IMR-90 (cell line): ENCODE measurements at regions not wholly inside any gene's neighbourhood (a gene's known extent, or its start where the extent isn't known, plus 50 kb on each side); places are given as distances from the start of the nearest gene placed in this dataset.

ENCODE experiments used
- ATAC-seq: fragments of 200-7000 bp; cut with Tn5 transposase; 2 replicates; pipeline ENCODE4 v1.9.1; 2020; ENCODE audit warnings: low read depth, mild to moderate bottlenecking, moderate library complexity
- BruUV-seq: library from RNA; stranded (reverse); fragments of 400-500 nt; replicated peaks from 2 replicates; lab custom pipeline; 2021; lab: Mats Ljungman, UMichigan
- CTCF ChIA-PET: fragments of 300-600 bp; formaldehyde crosslinking; extraction: SDS; loops from one replicate; lab custom pipeline; 2021; ENCODE audit warnings: antibody characterized with exemption; lab: Yijun Ruan, JAX
- POLR2A ChIA-PET: fragments of 300-600 bp; sonication (Branson Sonifier 250); formaldehyde crosslinking; loops from one replicate; lab custom pipeline; 2022; ENCODE audit warnings: antibody characterized with exemption; ENCODE audit not compliant: unreplicated experiment; lab: Charles Lee
- DNase-seq: peaks from one replicate; pipeline ENCODE4 v3.0.0; 2013
- H2AFZ ChIP-seq: replicated peaks from 2 replicates; pipeline ENCODE3; 2013; ENCODE audit warnings: low read length, mild to moderate bottlenecking; ENCODE audit not compliant: poor library complexity
- H2AK5ac ChIP-seq: 2 replicates; pipeline ENCODE4 v1.6.1; 2013; ENCODE audit warnings: low read depth, low read length, inconsistent platforms
- H2AK9ac ChIP-seq: replicated peaks from 2 replicates; pipeline ENCODE3; 2013; ENCODE audit warnings: mild to moderate bottlenecking, low read depth, low read length, moderate library complexity; ENCODE audit not compliant: poor library complexity
- H2BK120ac ChIP-seq: 2 replicates; pipeline ENCODE4 v1.6.1; 2013; ENCODE audit warnings: low read depth, low read length, inconsistent platforms
- H2BK15ac ChIP-seq: 3 replicates; pipeline ENCODE4 v1.6.1; 2013; ENCODE audit warnings: low read depth, low read length, inconsistent platforms
- H2BK20ac ChIP-seq: 2 replicates; pipeline ENCODE4 v1.6.1; 2013; ENCODE audit warnings: low read depth, mild to moderate bottlenecking, inconsistent platforms, low read length, moderate library complexity
- H2BK5ac ChIP-seq: 2 replicates; pipeline ENCODE4 v1.6.1; 2013; ENCODE audit warnings: mild to moderate bottlenecking, low read depth, low read length, inconsistent platforms; ENCODE audit not compliant: poor library complexity, severe bottlenecking
- H3K14ac ChIP-seq: replicated peaks from 2 replicates; pipeline ENCODE4 v1.6.1; 2013; ENCODE audit warnings: low read depth, low read length, inconsistent platforms
- H3K18ac ChIP-seq: 2 replicates; pipeline ENCODE4 v1.6.1; 2013; ENCODE audit warnings: low read depth, low read length, control low read depth
- H3K23ac ChIP-seq: 2 replicates; pipeline ENCODE4 v1.6.1; 2013; ENCODE audit warnings: low read depth, low read length, inconsistent platforms
- H3K27ac ChIP-seq: 2 replicates; pipeline ENCODE4 v1.5.1; 2013; ENCODE audit warnings: mild to moderate bottlenecking, control low read depth, low read length; ENCODE audit not compliant: insufficient read depth
- H3K27me3 ChIP-seq: 2 replicates; pipeline ENCODE4 v1.6.1; 2013; ENCODE audit warnings: low read length; ENCODE audit not compliant: control insufficient read depth, insufficient read depth
- H3K36me3 ChIP-seq: 2 replicates; pipeline ENCODE4 v1.6.1; 2013; ENCODE audit warnings: low read length, mixed read lengths; ENCODE audit not compliant: control insufficient read depth, insufficient read depth
- H3K4ac ChIP-seq: 2 replicates; pipeline ENCODE4 v1.6.1; 2013; ENCODE audit warnings: low read depth, low read length, inconsistent platforms
- H3K4me1 ChIP-seq: 2 replicates; pipeline ENCODE4 v1.6.1; 2013; ENCODE audit warnings: low read length, mixed read lengths; ENCODE audit not compliant: control insufficient read depth, insufficient read depth
- H3K4me2 ChIP-seq: 2 replicates; pipeline ENCODE4 v1.6.1; 2013; ENCODE audit warnings: low read depth, mild to moderate bottlenecking, control low read depth, low read length, moderate library complexity
- H3K4me3 ChIP-seq: 2 replicates; pipeline ENCODE4 v1.5.1; 2013; ENCODE audit warnings: low read depth, mild to moderate bottlenecking, control low read depth, low read length, moderate library complexity; ENCODE audit not compliant: insufficient read depth
- H3K56ac ChIP-seq: 2 replicates; pipeline ENCODE4 v1.6.1; 2013; ENCODE audit warnings: low read length, inconsistent platforms; ENCODE audit not compliant: insufficient read depth; ENCODE audit errors: extremely low read depth
- H3K79me1 ChIP-seq, 2 experiments: 2 replicates each; pipeline ENCODE4 v1.6.1; 2013; ENCODE audit warnings: low read length in 2 of 2, inconsistent platforms in 1 of 2, low read depth in 1 of 2
- H3K9ac ChIP-seq: 2 replicates; pipeline ENCODE4 v1.6.1; 2013; ENCODE audit warnings: low read depth, low read length, control low read depth
- H3K9me1 ChIP-seq: 2 replicates; pipeline ENCODE4 v1.6.1; 2013; ENCODE audit warnings: low read length, inconsistent platforms; ENCODE audit not compliant: insufficient read depth
- H3K9me3 ChIP-seq: 2 replicates; pipeline ENCODE4 v1.6.1; 2013; ENCODE audit warnings: low read length; ENCODE audit not compliant: control insufficient read depth, insufficient read depth
- H4K20me1 ChIP-seq: 2 replicates; pipeline ENCODE4 v1.6.1; 2013; ENCODE audit warnings: low read length, inconsistent platforms; ENCODE audit not compliant: insufficient read depth
- H4K5ac ChIP-seq: 2 replicates; pipeline ENCODE4 v1.6.1; 2013; ENCODE audit warnings: mild to moderate bottlenecking, low read depth, low read length, control low read depth
- H4K8ac ChIP-seq, 2 experiments: 2 replicates each; pipeline ENCODE4 v1.6.1; 2013; ENCODE audit warnings: low read depth in 2 of 2, low read length in 2 of 2, control low read depth in 1 of 2, inconsistent platforms in 1 of 2
- H4K91ac ChIP-seq: 2 replicates; pipeline ENCODE4 v1.6.1; 2013; ENCODE audit warnings: low read depth, low read length, inconsistent platforms; ENCODE audit not compliant: insufficient read depth
- WGBS, 2 experiments: methylation state at CpG; one replicate each; pipeline versions ENCODE4 v1.1.5 to v1.1.7; 2013; ENCODE audit warnings: missing lambda C conversion rate in 2 of 2; ENCODE audit not compliant: insufficient read length in 1 of 2; ENCODE audit errors: extremely low coverage in 2 of 2; 5-methylcytosine and 5-hydroxymethylcytosine counted together
- dilution Hi-C: fragments of 300-500 bp; cut with HindIII; formaldehyde crosslinking; loops from one replicate; pipeline ENCODE4 v1.14.3; 2018; ENCODE audit warnings: low sequenced_read_pairs; ENCODE audit not compliant: unreplicated experiment
- in situ Hi-C: fragments of 300-500 bp; cut with MboI; formaldehyde crosslinking; loops from 3 replicates; pipeline ENCODE4 v1.14.3; 2019; ENCODE audit warnings: low sequenced_read_pairs, inconsistent platforms, mixed read lengths
- intact Hi-C: fragments of 100-400 bp; cut with micrococcal nuclease; formaldehyde crosslinking; loops from 2 replicates; pipeline ENCODE4 v1.10.0; 2022
- TF ChIP-seq, protein P1 (sequence below): fragments of 150-350 bp; IDR thresholded peaks from 2 replicates; pipeline ENCODE4 v1.6.1; 2017; ENCODE audit warnings: mild to moderate bottlenecking, antibody characterized with exemption, low read length, low read depth

DNA sequence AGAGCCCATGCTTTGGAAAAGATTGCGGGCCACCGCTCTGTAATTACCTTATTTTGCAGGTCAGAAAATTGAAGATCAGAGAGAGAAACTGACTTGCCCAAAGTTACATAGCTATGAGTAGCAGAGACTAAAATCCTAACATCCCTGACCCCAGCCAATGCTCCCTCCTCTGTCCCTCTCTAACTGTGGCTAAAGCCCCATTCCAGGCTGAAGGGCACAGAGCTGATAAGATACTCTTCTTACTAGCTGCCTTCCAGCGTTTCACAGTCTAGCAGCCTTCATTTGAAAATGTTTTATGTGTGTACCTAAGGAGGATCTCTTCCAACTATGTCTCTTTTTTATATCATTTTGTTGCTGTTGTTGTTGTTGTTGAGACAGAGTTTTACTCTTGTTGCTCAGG, 81.4 kb upstream of the LRATD1 start:
- Histone ChIP-seq H3K9ac (no peak overlapping the region), H2AK5ac (no peak overlapping the region), H3K56ac (no peak overlapping the region), H2BK15ac (no peak overlapping the region), H3K18ac (no peak overlapping the region), H2BK20ac (no peak overlapping the region), H3K9me3 (no peaks in the 10 kb centered on the region), H3K27ac (no peak overlapping the region), H2AK9ac (no peak overlapping the region), H4K5ac (no peak overlapping the region), H2AFZ (no peak overlapping the region), H4K8ac (no peak overlapping the region), H3K23ac (no peak overlapping the region), H3K27me3 (no peaks in the 10 kb centered on the region), H4K91ac (no peak overlapping the region), H3K14ac (no peak overlapping the region), H3K9me1 (no peaks in the 10 kb centered on the region), H3K4me3 (no peak overlapping the region), H2BK120ac (no peak overlapping the region), H2BK5ac (no peak overlapping the region), H3K36me3 (no peaks in the 10 kb centered on the region), H3K79me1 (no peaks in the 10 kb centered on the region), H3K4me1 (no peaks in the 10 kb centered on the region), H3K4ac (no peak overlapping the region), H3K4me2 (no peak overlapping the region), H4K20me1 (no peaks in the 10 kb centered on the region)
- TF ChIP-seq, protein P1, sequence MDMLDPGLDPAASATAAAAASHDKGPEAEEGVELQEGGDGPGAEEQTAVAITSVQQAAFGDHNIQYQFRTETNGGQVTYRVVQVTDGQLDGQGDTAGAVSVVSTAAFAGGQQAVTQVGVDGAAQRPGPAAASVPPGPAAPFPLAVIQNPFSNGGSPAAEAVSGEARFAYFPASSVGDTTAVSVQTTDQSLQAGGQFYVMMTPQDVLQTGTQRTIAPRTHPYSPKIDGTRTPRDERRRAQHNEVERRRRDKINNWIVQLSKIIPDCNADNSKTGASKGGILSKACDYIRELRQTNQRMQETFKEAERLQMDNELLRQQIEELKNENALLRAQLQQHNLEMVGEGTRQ: no peak
- BruUV-seq: no TSS peak
- dilution Hi-C loops (no loop called here), intact Hi-C loops (no loop called here), in situ Hi-C loops (no loop called here)
- ChIA-PET POLR2A (no interaction called here), CTCF (no interaction called here)
- ATAC-seq (no peak), DNase-seq (no peak)
- 92% methylated on average over 2 of the region's 3 CpGs; no CpG with 5 or more reads in 1 of the 2 experiments for WGBS, 2 experiments
